H9 (cell line): ENCODE measurements at regions not wholly inside any gene's neighbourhood (a gene's known extent, or its start where the extent isn't known, plus 50 kb on each side); places are given as distances from the start of the nearest gene placed in this dataset.

Experiments used
- DNase-seq: peaks from one replicate; pipeline ENCODE4 v3.0.0-alpha.2; 2017
- H2AFZ ChIP-seq: one replicate; pipeline ENCODE4 v1.6.1; 2013; ENCODE audit warnings: mild to moderate bottlenecking, low read length, control low read depth, moderate library complexity
- H2AK5ac ChIP-seq: 2 replicates; pipeline ENCODE4 v1.6.1; 2013; ENCODE audit warnings: low read length, control low read depth, mixed read lengths; ENCODE audit not compliant: insufficient read length
- H2BK120ac ChIP-seq: one replicate; pipeline ENCODE4 v1.6.1; 2013; ENCODE audit warnings: low read depth, mild to moderate bottlenecking, low read length, control low read depth, inconsistent platforms; ENCODE audit not compliant: poor library complexity, severe bottlenecking
- H2BK12ac ChIP-seq: 2 replicates; pipeline ENCODE4 v1.6.1; 2013; ENCODE audit warnings: low read length, control low read depth, mixed read lengths, low read depth; ENCODE audit not compliant: insufficient read length
- H2BK15ac ChIP-seq: 2 replicates; pipeline ENCODE4 v1.6.1; 2013; ENCODE audit warnings: low read depth, low read length, control low read depth
- H2BK20ac ChIP-seq: one replicate; pipeline ENCODE4 v1.6.1; 2013; ENCODE audit warnings: low read depth, mild to moderate bottlenecking, low read length, control low read depth, inconsistent platforms; ENCODE audit not compliant: poor library complexity, severe bottlenecking
- H2BK5ac ChIP-seq: 2 replicates; pipeline ENCODE4 v1.6.1; 2013; ENCODE audit warnings: low read length, control low read depth, mixed read lengths; ENCODE audit not compliant: insufficient read length
- H3K14ac ChIP-seq: 2 replicates; pipeline ENCODE4 v1.6.1; 2013; ENCODE audit warnings: low read length, control low read depth; ENCODE audit not compliant: insufficient read depth
- H3K18ac ChIP-seq: 2 replicates; pipeline ENCODE4 v1.6.1; 2013; ENCODE audit warnings: low read depth, mild to moderate bottlenecking, mixed read lengths, low read length, control low read depth; ENCODE audit not compliant: insufficient read length
- H3K23ac ChIP-seq: 2 replicates; pipeline ENCODE4 v1.6.1; 2013; ENCODE audit warnings: low read length, control low read depth, mixed read lengths, low read depth; ENCODE audit not compliant: insufficient read length
- H3K23me2 ChIP-seq: 2 replicates; pipeline ENCODE4 v1.6.1; 2013; ENCODE audit warnings: low read depth, mild to moderate bottlenecking, mixed read lengths, low read length, control low read depth; ENCODE audit not compliant: insufficient read length, poor library complexity, severe bottlenecking
- H3K27ac ChIP-seq: 2 replicates; pipeline ENCODE4 v1.5.1; 2013; ENCODE audit warnings: low read length, control low read depth, mixed read lengths, low read depth; ENCODE audit not compliant: insufficient read length
- H3K27me3 ChIP-seq: 2 replicates; pipeline ENCODE4 v1.6.1; 2013; ENCODE audit warnings: low read length, control low read depth, inconsistent platforms; ENCODE audit not compliant: insufficient read depth
- H3K4ac ChIP-seq: 2 replicates; pipeline ENCODE4 v1.6.1; 2013; ENCODE audit warnings: low read depth, mild to moderate bottlenecking, control low read depth, inconsistent platforms, low read length, moderate library complexity
- H3K4me1 ChIP-seq: 2 replicates; pipeline ENCODE4 v1.6.1; 2013; ENCODE audit warnings: low read length, control low read depth, inconsistent platforms; ENCODE audit not compliant: insufficient read depth
- H3K4me2 ChIP-seq: 2 replicates; pipeline ENCODE4 v1.6.1; 2013; ENCODE audit warnings: low read length, control low read depth, mixed read lengths; ENCODE audit not compliant: insufficient read length, insufficient read depth
- H3K56ac ChIP-seq: 2 replicates; pipeline ENCODE4 v1.6.1; 2013; ENCODE audit warnings: low read depth, mild to moderate bottlenecking, mixed read lengths, low read length, control low read depth; ENCODE audit not compliant: insufficient read length
- H3K79me1 ChIP-seq: 2 replicates; pipeline ENCODE4 v1.6.1; 2013; ENCODE audit warnings: low read depth, mild to moderate bottlenecking, moderate library complexity, low read length, control low read depth, inconsistent platforms; ENCODE audit not compliant: insufficient read depth, poor library complexity, severe bottlenecking
- H3K79me2 ChIP-seq: 2 replicates; pipeline ENCODE4 v1.6.1; 2013; ENCODE audit warnings: low read length, control low read depth, inconsistent platforms; ENCODE audit not compliant: insufficient read depth
- H3K9ac ChIP-seq: 2 replicates; pipeline ENCODE4 v1.6.1; 2013; ENCODE audit warnings: low read length, control low read depth, mixed read lengths; ENCODE audit not compliant: insufficient read length; ENCODE audit errors: extremely low read depth
- H3K9me3 ChIP-seq: one replicate; pipeline ENCODE4 v1.6.1; 2013; ENCODE audit warnings: low read depth, low read length, inconsistent platforms; ENCODE audit not compliant: control insufficient read depth
- H3T11ph ChIP-seq: one replicate; pipeline ENCODE4 v1.6.1; 2013; ENCODE audit warnings: mild to moderate bottlenecking, low read length, control low read depth, inconsistent platforms
- H4K20me1 ChIP-seq: one replicate; pipeline ENCODE4 v1.6.1; 2013; ENCODE audit not compliant: control insufficient read depth, insufficient read length, insufficient read depth
- H4K5ac ChIP-seq: 2 replicates; pipeline ENCODE4 v1.6.1; 2013; ENCODE audit warnings: low read depth, mild to moderate bottlenecking, mixed read lengths, low read length, control low read depth; ENCODE audit not compliant: insufficient read length
- H4K8ac ChIP-seq: replicated peaks from 2 replicates; pipeline ENCODE4 v1.6.1; 2013; ENCODE audit warnings: low read length, control low read depth, mixed read lengths, low read depth; ENCODE audit not compliant: insufficient read length
- H4K91ac ChIP-seq: 2 replicates; pipeline ENCODE4 v1.6.1; 2013; ENCODE audit warnings: low read depth, mild to moderate bottlenecking, moderate library complexity, mixed read lengths, low read length, control low read depth; ENCODE audit not compliant: insufficient read length
- H3K27ac Mint-ChIP-seq, 3 experiments: 2 replicates in 2 of 3; 3 replicates in 1 of 3; pipeline ENCODE4 v1.8.0; 2020 to 2021; ENCODE audit warnings: mixed read lengths in 3 of 3, mild to moderate bottlenecking in 1 of 3, moderate library complexity in 1 of 3
- H3K27me3 Mint-ChIP-seq: 2 replicates; pipeline ENCODE4 v1.8.0; 2021; ENCODE audit warnings: low read depth, mild to moderate bottlenecking, moderate library complexity, mixed read lengths
- H3K36me3 Mint-ChIP-seq, 3 experiments: 2 replicates in 2 of 3; 3 replicates in 1 of 3; pipeline ENCODE4 v1.8.0; 2020 to 2021; ENCODE audit warnings: low read depth in 3 of 3, mixed read lengths in 3 of 3; ENCODE audit not compliant: insufficient read depth in 1 of 3
- H3K4me1 Mint-ChIP-seq, 2 experiments: 2 replicates each; pipeline ENCODE4 v1.8.0; 2020; ENCODE audit warnings: mixed read lengths in 2 of 2
- H3K4me3 Mint-ChIP-seq, 2 experiments: 2 replicates in 1 of 2; 3 replicates in 1 of 2; pipeline ENCODE4 v1.8.0; 2020 to 2021; ENCODE audit warnings: mild to moderate bottlenecking in 2 of 2, mixed read lengths in 2 of 2, moderate library complexity in 1 of 2
- H3K9me3 Mint-ChIP-seq, 2 experiments: 2 replicates in 1 of 2; 3 replicates in 1 of 2; pipeline ENCODE4 v1.8.0; 2020; ENCODE audit warnings: mild to moderate bottlenecking in 2 of 2, mixed read lengths in 2 of 2, moderate library complexity in 1 of 2
- CTCF ChIP-seq: fragments of 200-600 bp; sonication (generic); conservative IDR thresholded peaks from 3 replicates; pipeline ENCODE4 v1.8.0; 2021; ENCODE audit warnings: antibody characterized with exemption, mild to moderate bottlenecking
- WGBS: extraction: QIAGEN DNeasy Blood & Tissue Kit; methylation state at CpG from one replicate; pipeline ENCODE4 v1.1.7; 2013; ENCODE audit warnings: missing lambda C conversion rate, low lambda C conversion rate, mixed read lengths; ENCODE audit not compliant: insufficient read length; ENCODE audit errors: extremely low coverage; 5-methylcytosine and 5-hydroxymethylcytosine counted together

- no CpG with 5 or more reads among the region's 22 CpGs for WGBS
- Histone ChIP-seq H2AK5ac (no peak overlapping the region), H3K18ac (no peak overlapping the region), H4K20me1 (no peaks in the 10 kb centered on the region), H3K27ac (no peak overlapping the region), H3K14ac (no peak overlapping the region), H2BK120ac (no peak overlapping the region), H3K9me3 (no peaks in the 10 kb centered on the region), H3K23me2 (peaks cover 16% of the 10 kb centered on the region), H4K91ac (no peak overlapping the region), H4K5ac (no peak overlapping the region), H2BK15ac (no peak overlapping the region), H2BK5ac (no peak overlapping the region), H3K9ac (no peak overlapping the region), H3K4ac (no peak overlapping the region), H3K79me1 (no peaks in the 10 kb centered on the region), H2BK20ac (no peak overlapping the region), H4K8ac (no peak overlapping the region), H3K4me2 (no peak overlapping the region), H3K27me3 (peaks cover 22% of the 10 kb centered on the region; the same call in 1 of the 2 replicates), H3K56ac (no peak overlapping the region), H2AFZ (no peak overlapping the region), H2BK12ac (no peak overlapping the region), H3K4me1 (peaks cover 3% of the 10 kb centered on the region; the same call in 1 of the 2 replicates), H3K23ac (no peak overlapping the region), H3K79me2 (no peaks in the 10 kb centered on the region), H3T11ph (no peak overlapping the region)
- H3K27me3 Mint-ChIP-seq, result peaks cover 26% of the 10 kb centered on the region
- TF ChIP-seq CTCF, result no peak
- peak; percentile 18 for DNase-seq
- H3K27ac Mint-ChIP-seq, result no peak overlapping the region
- H3K4me3 Mint-ChIP-seq, result no peak overlapping the region
- H3K9me3 Mint-ChIP-seq, result peaks cover 0 to 3% of the 10 kb centered on the region in 2 experiments; a peak in 3 of 5 replicates
- peaks cover 2 to 5% of the 10 kb centered on the region in 2 experiments; a peak in 3 of 4 replicates for H3K4me1 Mint-ChIP-seq
- H3K36me3 Mint-ChIP-seq, result no peaks in the 10 kb centered on the region
These were observed 92.9 kb upstream of the BHLHE23 start for GRCh38 chr20:63099456-63100173.
